Neural progenitor cell (in vitro differentiated cells): ENCODE measurements at regions not wholly inside any gene's neighbourhood (a gene's known extent, or its start where the extent isn't known, plus 50 kb on each side); places are given as distances from the start of the nearest gene placed in this dataset.
"Not testable (repeated sequence)": the region's sequence is repeated elsewhere in the genome, so short reads cannot be mapped to it uniquely, and the experiment has no call there.

Source experiments
- DNase-seq: peaks from one replicate; pipeline ENCODE4 v3.0.0-alpha.2; 2016; ENCODE audit warnings: low spot score
- H2AFZ ChIP-seq: fragments of 200-600 bp; sonication (generic); replicated peaks from 2 replicates; pipeline ENCODE4 v1.6.1; 2016; ENCODE audit warnings: antibody characterized with exemption
- H3F3A ChIP-seq: fragments of 200-600 bp; sonication (generic); 2 replicates; pipeline ENCODE4 v1.6.1; 2016; ENCODE audit warnings: antibody characterized with exemption, low read depth
- H3K27ac ChIP-seq: fragments of 200-600 bp; sonication (generic); 2 replicates; pipeline ENCODE4 v1.5.1; 2016; ENCODE audit warnings: mild to moderate bottlenecking
- H3K27me3 ChIP-seq: fragments of 200-600 bp; sonication (generic); 2 replicates; pipeline ENCODE4 v1.6.1; 2016; ENCODE audit warnings: mild to moderate bottlenecking, moderate library complexity
- H3K36me3 ChIP-seq: fragments of 200-600 bp; sonication (generic); 2 replicates; pipeline ENCODE4 v1.5.1; 2016
- H3K4me1 ChIP-seq: fragments of 200-600 bp; sonication (generic); 2 replicates; pipeline ENCODE4 v1.6.1; 2016; ENCODE audit warnings: mixed run types
- H3K4me2 ChIP-seq: fragments of 200-600 bp; sonication (generic); 2 replicates; pipeline ENCODE4 v1.6.1; 2016
- H3K4me3 ChIP-seq: fragments of 200-600 bp; sonication (generic); 2 replicates; pipeline ENCODE4 v1.5.1; 2016
- H3K79me2 ChIP-seq: fragments of 200-600 bp; sonication (generic); 2 replicates; pipeline ENCODE4 v1.6.1; 2016; ENCODE audit warnings: low read depth
- H3K9ac ChIP-seq: fragments of 200-600 bp; sonication (generic); 2 replicates; pipeline ENCODE4 v1.6.1; 2016
- H3K9me3 ChIP-seq: fragments of 200-600 bp; sonication (generic); 2 replicates; pipeline ENCODE4 v1.5.1; 2016; ENCODE audit warnings: low read depth
- H4K20me1 ChIP-seq: fragments of 200-600 bp; sonication (generic); 2 replicates; pipeline ENCODE4 v1.6.1; 2016; ENCODE audit warnings: low read depth
- H3K27ac Mint-ChIP-seq: 3 replicates; pipeline ENCODE4 v1.8.0; 2021; ENCODE audit warnings: mixed read lengths
- H3K27me3 Mint-ChIP-seq: 2 replicates; pipeline ENCODE4 v1.8.0; 2022; ENCODE audit warnings: low read depth, mild to moderate bottlenecking, inconsistent platforms, moderate library complexity, mixed read lengths; ENCODE audit not compliant: insufficient read depth
- H3K36me3 Mint-ChIP-seq: 3 replicates; pipeline ENCODE4 v1.8.0; 2021; ENCODE audit warnings: mixed read lengths
- H3K4me1 Mint-ChIP-seq: 3 replicates; pipeline ENCODE4 v1.8.0; 2021; ENCODE audit warnings: mixed read lengths
- H3K4me3 Mint-ChIP-seq: 3 replicates; pipeline ENCODE4 v1.8.0; 2021; ENCODE audit warnings: mild to moderate bottlenecking, moderate library complexity, mixed read lengths
- H3K9me3 Mint-ChIP-seq: 3 replicates; pipeline ENCODE4 v1.8.0; 2020; ENCODE audit warnings: mixed read lengths
- CTCF ChIP-seq: fragments of 200-600 bp; sonication (generic); IDR thresholded peaks from 2 replicates; pipeline ENCODE4 v1.5.1; 2017; ENCODE audit warnings: antibody characterized with exemption, mild to moderate bottlenecking
- EZH2 ChIP-seq: fragments of 200-600 bp; sonication (generic); IDR thresholded peaks from 2 replicates; pipeline ENCODE4 v1.6.1; 2017; ENCODE audit warnings: antibody characterized with exemption, mild to moderate bottlenecking, moderate library complexity
- EZH2phosphoT487 ChIP-seq: fragments of 200-600 bp; sonication (generic); IDR thresholded peaks from 2 replicates; pipeline ENCODE4 v1.6.1; 2017; ENCODE audit warnings: antibody characterized with exemption

- Histone ChIP-seq H4K20me1 (no peaks in the 10 kb centered on the region), H3K9ac (no peak overlapping the region), H3K36me3 (no peaks in the 10 kb centered on the region), H3K4me2 (no peak overlapping the region), H3K79me2 (no peaks in the 10 kb centered on the region), H3K27ac (no peak overlapping the region), H3K4me1 (no peaks in the 10 kb centered on the region), H3K9me3 (no peaks in the 10 kb centered on the region), H3F3A (no peaks in the 10 kb centered on the region), H3K27me3 (no peaks in the 10 kb centered on the region), H2AFZ (no peak overlapping the region), H3K4me3 (no peak overlapping the region)
- TF ChIP-seq EZH2phosphoT487 (no peak), EZH2 (no peak), CTCF (no peak)
- peaks cover 2% of the 10 kb centered on the region for H3K4me1 Mint-ChIP-seq
- H3K27ac Mint-ChIP-seq = no peak overlapping the region
- no peaks in the 10 kb centered on the region for H3K36me3 Mint-ChIP-seq
- H3K9me3 Mint-ChIP-seq = peaks cover 2% of the 10 kb centered on the region
- DNase-seq = no peak
- H3K27me3 Mint-ChIP-seq = peaks cover 3% of the 10 kb centered on the region
- H3K4me3 Mint-ChIP-seq = no peak overlapping the region
Observed at GRCh38 chr1:64403331-64403730, 66.6 kb upstream of the CACHD1 start.

GRCh38 chr1:64404202-64404601, 65.7 kb upstream of the CACHD1 start:
- H2AFZ ChIP-seq = no peak overlapping the region
- no peaks in the 10 kb centered on the region for H3K9me3 ChIP-seq
- no peaks in the 10 kb centered on the region for H3K36me3 Mint-ChIP-seq
- H3K79me2 ChIP-seq = no peaks in the 10 kb centered on the region
- no peak overlapping the region for H3K4me3 Mint-ChIP-seq
- H4K20me1 ChIP-seq = no peaks in the 10 kb centered on the region
- no peak overlapping the region for H3K4me2 ChIP-seq
- H3K36me3 ChIP-seq = no peaks in the 10 kb centered on the region
- H3K9ac ChIP-seq = no peak overlapping the region
- no peak overlapping the region for H3K27ac Mint-ChIP-seq
- no peak for TF ChIP-seq EZH2phosphoT487
- TF ChIP-seq CTCF = no peak
- TF ChIP-seq EZH2 = no peak
- H3K27me3 ChIP-seq = no peaks in the 10 kb centered on the region
- no peak for DNase-seq
- H3K27me3 Mint-ChIP-seq = peaks cover 3% of the 10 kb centered on the region
- H3K4me1 Mint-ChIP-seq = peaks cover 2% of the 10 kb centered on the region
- peaks cover 2% of the 10 kb centered on the region for H3K9me3 Mint-ChIP-seq
- H3F3A ChIP-seq = no peaks in the 10 kb centered on the region
- H3K4me1 ChIP-seq = no peaks in the 10 kb centered on the region
- H3K4me3 ChIP-seq = no peak overlapping the region
- no peak overlapping the region for H3K27ac ChIP-seq

- DNase-seq = no peak
- H3K4me3 Mint-ChIP-seq = no peak overlapping the region
- no peak overlapping the region for H3K9ac ChIP-seq
- H3K4me1 ChIP-seq = no peaks in the 10 kb centered on the region
- no peaks in the 10 kb centered on the region for H3F3A ChIP-seq
- peaks cover 3% of the 10 kb centered on the region for H3K27me3 Mint-ChIP-seq
- no peaks in the 10 kb centered on the region for H3K27me3 ChIP-seq
- H3K9me3 ChIP-seq = no peaks in the 10 kb centered on the region
- H4K20me1 ChIP-seq = no peaks in the 10 kb centered on the region
- no peak overlapping the region for H3K27ac ChIP-seq
- H3K36me3 ChIP-seq = no peaks in the 10 kb centered on the region
- H3K79me2 ChIP-seq = no peaks in the 10 kb centered on the region
- H3K4me2 ChIP-seq = no peak overlapping the region
- no peak overlapping the region for H3K4me3 ChIP-seq
- H3K4me1 Mint-ChIP-seq = peaks cover 2% of the 10 kb centered on the region
- TF ChIP-seq EZH2phosphoT487 = no peak
- TF ChIP-seq CTCF = no peak
- TF ChIP-seq EZH2 = no peak
- no peak overlapping the region for H2AFZ ChIP-seq
- H3K27ac Mint-ChIP-seq = no peak overlapping the region
- H3K9me3 Mint-ChIP-seq = peaks cover 2% of the 10 kb centered on the region
- no peaks in the 10 kb centered on the region for H3K36me3 Mint-ChIP-seq
Observed at GRCh38 chr1:64405833-64406232, 64.1 kb upstream of the CACHD1 start.

GRCh38 chr1:64410217-64410616, 59.7 kb upstream of the CACHD1 start:
- Mint-ChIP-seq H3K4me1 (no peaks in the 10 kb centered on the region), H3K36me3 (no peaks in the 10 kb centered on the region), H3K27ac (no peak overlapping the region), H3K4me3 (no peak overlapping the region), H3K27me3 (peaks cover 3% of the 10 kb centered on the region), H3K9me3 (peaks cover 13% of the 10 kb centered on the region)
- Histone ChIP-seq H3K4me1 (no peaks in the 10 kb centered on the region), H3K27me3 (no peaks in the 10 kb centered on the region), H3K36me3 (no peaks in the 10 kb centered on the region), H3K79me2 (no peaks in the 10 kb centered on the region), H4K20me1 (no peaks in the 10 kb centered on the region), H3K4me2 (no peak overlapping the region), H3K4me3 (no peak overlapping the region), H3K9me3 (peaks cover 3% of the 10 kb centered on the region), H3K27ac (no peak overlapping the region), H3K9ac (no peak overlapping the region), H2AFZ (no peak overlapping the region), H3F3A (no peaks in the 10 kb centered on the region)
- TF ChIP-seq EZH2 (no peak), CTCF (no peak), EZH2phosphoT487 (no peak)
- DNase-seq = no peak

- not testable (repeated sequence) for H4K20me1 ChIP-seq, H3K27me3 ChIP-seq, H3K4me3 Mint-ChIP-seq, H3K27me3 Mint-ChIP-seq, H3K36me3 ChIP-seq, H2AFZ ChIP-seq, H3K27ac Mint-ChIP-seq, H3K27ac ChIP-seq, H3K79me2 ChIP-seq, DNase-seq, H3K9ac ChIP-seq, H3K36me3 Mint-ChIP-seq, H3F3A ChIP-seq, H3K9me3 ChIP-seq, H3K4me1 Mint-ChIP-seq, H3K4me1 ChIP-seq, H3K4me3 ChIP-seq, H3K4me2 ChIP-seq
- H3K9me3 Mint-ChIP-seq = peaks cover 13% of the 10 kb centered on the region
Observed at GRCh38 chr1:64414855-64415546, 54.9 kb upstream of the CACHD1 start.
